Tibial artery (tissue), 4 donors: ENCODE measurements at regions not wholly inside any gene's neighbourhood (a gene's known extent, or its start where the extent isn't known, plus 50 kb on each side); places are given as distances from the start of the nearest gene placed in this dataset.

Experiments
- DNase-seq, 2 donors: peaks; one replicate each; pipeline ENCODE4 v3.0.0-alpha.2; 2019
- H3K27ac ChIP-seq, 2 donors: fragments of 200-600 bp; sonication (generic) in 1 of 2; 1 replicate in 1 of 2; 2 replicates in 1 of 2; pipeline ENCODE4 v1.5.1; 2018 to 2019; ENCODE audit warnings: mild to moderate bottlenecking in 1 of 2
- H3K27me3 ChIP-seq, 2 donors: fragments of 200-600 bp; sonication (generic) in 1 of 2; one replicate each; pipeline versions ENCODE4 v1.5.1 to v1.6.0; 2016 to 2019
- H3K36me3 ChIP-seq, 3 donors: fragments of 200-600 bp; sonication (generic) in 2 of 3; one replicate each; pipeline ENCODE4 v1.5.1; 2016 to 2019; ENCODE audit warnings: mild to moderate bottlenecking in 2 of 3
- H3K4me1 ChIP-seq, 4 donors: fragments of 200-600 bp; sonication (generic) in 2 of 4; 1 replicate in 3 of 4; 2 replicates in 1 of 4; pipeline ENCODE4 v1.5.1; 2016 to 2019
- H3K4me3 ChIP-seq, 2 donors: fragments of 200-600 bp; sonication (generic) in 1 of 2; 1 replicate in 1 of 2; 2 replicates in 1 of 2; pipeline ENCODE4 v1.5.1; 2018 to 2019; ENCODE audit warnings: mild to moderate bottlenecking in 2 of 2
- H3K9me3 ChIP-seq, 3 donors: fragments of 200-600 bp; sonication (generic) in 1 of 3; one replicate each; pipeline ENCODE4 v1.5.1; 2016 to 2019
- CTCF ChIP-seq, 2 experiments: fragments of 200-600 bp in 1 of 2; fragments of 450-650 bp in 1 of 2; IDR thresholded peaks; one replicate each; pipeline ENCODE4 v1.5.1; 2017 to 2019; ENCODE audit warnings: antibody characterized with exemption in 2 of 2, mild to moderate bottlenecking in 1 of 2, moderate library complexity in 1 of 2
- intact Hi-C: fragments of 100-400 bp; cut with DNase I; formaldehyde crosslinking; loops from one replicate; pipeline ENCODE4 v1.15.0; 2023; ENCODE audit warnings: low total_unique reads

DNA sequence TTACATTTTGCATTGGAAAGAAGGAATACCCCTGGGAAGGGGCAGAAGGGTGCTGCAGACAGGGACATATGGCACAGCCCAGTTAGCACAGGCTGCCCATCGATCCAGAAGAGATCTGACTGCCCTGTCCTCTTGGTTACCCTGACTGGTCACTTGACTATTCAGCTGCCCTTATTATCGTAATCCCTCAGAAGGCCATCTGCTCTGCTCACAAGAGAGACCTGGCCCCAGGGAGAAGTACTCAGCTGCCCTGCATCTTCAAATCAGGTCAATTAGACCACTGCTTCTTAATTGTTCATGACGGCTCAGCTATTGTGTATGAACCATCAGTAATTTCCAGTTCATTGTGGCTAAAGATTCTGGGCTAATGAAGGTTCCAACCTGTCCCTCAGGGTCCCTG is 345.0 kb downstream of the TLE1 start:
- intact Hi-C loops: no loop called here
- H3K9me3 ChIP-seq: no peaks in the 10 kb centered on the region
- no peak for DNase-seq
- no peaks in the 10 kb centered on the region for H3K27me3 ChIP-seq
- no peak overlapping the region for H3K27ac ChIP-seq
- H3K36me3 ChIP-seq: no peaks in the 10 kb centered on the region
- H3K4me3 ChIP-seq: no peak overlapping the region
- TF ChIP-seq CTCF (IDR thresholded peaks at IDR 0.05): no peak
- H3K4me1 ChIP-seq: no peaks in the 10 kb centered on the region

- H3K27me3 ChIP-seq: no peaks in the 10 kb centered on the region
- TF ChIP-seq CTCF (IDR thresholded peaks at IDR 0.05): no peak
- peaks cover 0 to 5% (median 0%) of the 10 kb centered on the region in 3 donors for H3K9me3 ChIP-seq
- no peaks in the 10 kb centered on the region for H3K36me3 ChIP-seq
- no peak overlapping the region for H3K4me3 ChIP-seq
- H3K4me1 ChIP-seq: peaks cover 0 to 15% (median 0%) of the 10 kb centered on the region in 4 donors
- intact Hi-C loops: no loop called here
- no peak for DNase-seq
- H3K27ac ChIP-seq: no peak overlapping the region
Measured at GRCh38 chr9:81335879-81336421, 353.4 kb downstream of the TLE1 start.

DNA sequence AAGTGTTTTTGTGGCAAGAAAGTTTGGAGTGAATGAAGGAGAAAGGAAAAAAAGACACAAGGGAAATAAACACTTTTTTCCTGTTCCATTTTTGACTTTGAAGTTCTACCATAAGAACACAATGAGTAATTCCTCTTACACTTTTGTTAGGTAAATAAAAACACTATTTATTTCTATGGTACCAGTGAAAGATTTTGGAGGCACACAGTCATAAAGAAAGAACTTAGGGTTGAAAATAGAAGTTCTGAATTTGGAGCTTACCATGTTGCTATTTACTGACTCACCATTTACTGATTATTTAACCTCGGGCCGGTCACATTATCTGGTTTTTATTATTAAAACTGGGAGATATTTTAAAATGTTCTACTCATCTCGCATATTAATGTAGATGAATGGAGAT is 367.8 kb downstream of the TLE1 start:
- TF ChIP-seq CTCF (IDR thresholded peaks at IDR 0.05): no peak

DNA sequence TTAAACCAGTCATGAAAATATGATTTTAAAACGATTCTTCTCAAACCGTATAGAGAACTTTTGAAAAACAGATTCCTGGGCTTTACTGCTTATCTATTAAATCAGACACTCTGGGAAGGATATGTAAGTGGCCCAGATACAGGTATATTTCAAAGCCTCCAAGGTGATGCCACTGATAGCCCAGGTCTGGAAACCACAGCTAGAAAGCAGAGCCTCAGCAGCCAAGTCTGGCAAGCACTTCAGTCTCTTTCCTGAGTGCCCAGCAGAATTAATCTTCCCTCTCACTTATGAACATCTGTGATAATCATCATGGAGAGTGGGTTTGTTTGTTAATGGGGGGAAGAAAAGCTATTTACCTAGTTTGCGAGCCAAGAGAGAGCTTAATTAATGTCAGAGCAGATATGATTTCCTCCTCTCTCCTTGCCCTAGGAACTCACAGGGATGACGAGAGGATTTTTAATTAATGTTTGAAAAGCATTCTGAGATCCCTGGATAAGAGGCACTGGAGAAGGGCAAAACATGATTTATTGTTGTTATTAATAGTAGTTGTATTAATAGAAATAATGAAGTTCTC is 368.4 kb downstream of the TLE1 start:
- peaks cover 0 to 7% (median 3%) of the 10 kb centered on the region in 3 donors for H3K9me3 ChIP-seq
- no peaks in the 10 kb centered on the region for H3K36me3 ChIP-seq
- no peak overlapping the region for H3K4me3 ChIP-seq
- H3K27ac ChIP-seq: no peak overlapping the region
- no peak for TF ChIP-seq CTCF (IDR thresholded peaks at IDR 0.05)
- no peaks in the 10 kb centered on the region for H3K27me3 ChIP-seq
- DNase-seq: no peak
- peaks cover 0 to 6% (median 1%) of the 10 kb centered on the region in 4 donors for H3K4me1 ChIP-seq
- intact Hi-C loops: no loop called here

More for the DNA sequence above, 367.8 kb downstream of the TLE1 start:
- Histone ChIP-seq H3K4me1 (peaks cover 0 to 6% (median 1%) of the 10 kb centered on the region in 4 donors), H3K27ac (no peak overlapping the region), H3K27me3 (no peaks in the 10 kb centered on the region), H3K4me3 (no peak overlapping the region), H3K36me3 (no peaks in the 10 kb centered on the region), H3K9me3 (peaks cover 0 to 7% (median 3%) of the 10 kb centered on the region in 3 donors)
- DNase-seq: no peak
- intact Hi-C loops: no loop called here

DNA sequence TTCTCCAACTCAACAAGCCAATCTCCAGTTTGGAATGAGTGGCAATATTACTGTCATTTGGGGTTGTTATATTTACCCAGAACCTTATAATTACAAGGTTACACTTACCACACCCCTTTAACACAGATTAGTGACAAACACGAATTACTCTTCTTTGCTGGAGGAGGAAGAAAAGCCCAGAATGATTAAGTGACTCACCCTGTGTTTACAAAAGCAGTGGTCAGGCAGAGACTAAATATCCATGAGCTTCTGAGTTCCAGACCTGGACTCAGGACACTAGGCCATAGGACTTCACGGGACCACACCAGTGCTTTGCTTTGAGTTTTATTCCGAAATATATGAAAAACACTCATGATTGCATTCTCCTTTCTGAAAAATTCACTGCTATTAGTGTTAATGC is 370.8 kb downstream of the TLE1 start:
- Histone ChIP-seq H3K9me3 (peaks cover 0 to 3% (median 0%) of the 10 kb centered on the region in 3 donors), H3K4me1 (peaks cover 0 to 6% (median 1%) of the 10 kb centered on the region in 4 donors), H3K36me3 (no peaks in the 10 kb centered on the region), H3K4me3 (no peak overlapping the region), H3K27me3 (no peaks in the 10 kb centered on the region), H3K27ac (no peak overlapping the region)
- no peak for DNase-seq
- intact Hi-C loops: no loop called here
- no peak for TF ChIP-seq CTCF (IDR thresholded peaks at IDR 0.05)
